HG03039 (cell line): ENCODE measurements at regions not wholly inside any gene's neighbourhood (a gene's known extent, or its start where the extent isn't known, plus 50 kb on each side); places are given as distances from the start of the nearest gene placed in this dataset.
"Not testable (repeated sequence)": the region's sequence is repeated elsewhere in the genome, so short reads cannot be mapped to it uniquely, and the experiment has no call there.

Source experiments
- ATAC-seq: cut with Tn5 transposase; IDR thresholded peaks from one replicate; pipeline ENCODE4 v1.9.1; 2021; ENCODE audit warnings: mild to moderate bottlenecking, moderate library complexity; ENCODE audit not compliant: unreplicated experiment

DNA sequence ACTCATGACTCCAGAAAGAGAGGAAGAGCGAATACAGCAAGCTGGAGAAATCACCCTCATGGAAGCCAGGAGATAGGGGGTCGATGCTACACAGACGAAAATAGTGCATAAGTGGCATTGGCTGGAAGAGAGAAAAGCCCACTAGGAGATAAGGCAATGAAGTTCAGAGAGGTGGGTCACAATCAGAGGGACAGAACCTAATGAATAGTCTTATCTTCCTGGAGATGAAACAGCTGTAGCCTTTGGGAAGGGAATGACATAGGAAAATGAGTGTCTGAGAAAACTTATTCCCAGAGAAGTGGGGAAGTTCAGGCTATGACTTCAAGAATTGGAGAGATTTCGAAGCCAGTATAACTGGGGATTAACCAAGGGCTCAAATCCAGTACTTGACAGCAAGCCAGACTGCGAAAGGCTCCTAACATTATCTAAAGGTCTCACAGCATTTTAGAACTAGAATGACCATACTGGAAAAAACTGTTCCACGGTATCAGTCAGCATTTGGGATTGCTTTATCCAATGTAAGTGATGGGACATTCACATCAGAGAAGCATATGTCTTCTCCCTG is 211.1 kb downstream of the ZNF365 start:
- no peak for ATAC-seq

DNA sequence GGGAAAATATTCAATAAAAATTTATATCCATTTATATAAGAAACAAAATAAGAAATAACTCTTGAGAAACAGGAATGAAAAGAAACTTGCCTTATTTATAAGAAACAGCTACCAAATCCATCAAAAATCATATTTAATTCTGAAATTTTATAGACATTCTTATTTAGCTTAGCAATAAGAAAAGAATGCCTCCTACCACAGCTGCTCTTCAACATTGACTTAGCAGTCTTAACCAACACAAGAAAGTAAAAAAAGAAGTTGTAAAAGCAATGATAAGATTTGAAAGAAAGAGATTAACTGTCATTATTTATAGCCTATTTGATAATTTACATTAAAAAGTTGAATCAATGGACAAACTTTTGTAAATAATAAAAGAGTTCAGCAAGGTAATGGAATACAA is 212.8 kb downstream of the ZNF365 start:
- no peak for ATAC-seq

DNA sequence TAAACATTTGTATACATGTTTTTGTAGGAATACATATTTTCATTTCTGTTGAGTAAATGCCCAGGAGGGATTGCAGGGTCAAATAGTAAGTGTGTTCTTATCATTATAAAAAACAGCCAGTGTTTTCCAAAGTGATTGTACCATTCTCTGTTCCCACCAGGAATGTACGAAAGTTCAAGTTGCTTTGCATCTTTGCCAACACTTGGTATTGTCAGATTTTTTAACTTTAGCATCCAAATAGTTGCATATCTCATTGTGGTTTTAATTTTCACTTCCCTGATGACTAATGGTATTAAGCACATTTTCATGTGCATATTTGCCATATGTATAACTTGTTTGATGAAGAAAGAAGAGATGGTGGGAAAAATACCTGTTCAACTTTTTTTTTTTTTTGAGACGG is 213.9 kb downstream of the ZNF365 start:
- ATAC-seq = no peak

DNA sequence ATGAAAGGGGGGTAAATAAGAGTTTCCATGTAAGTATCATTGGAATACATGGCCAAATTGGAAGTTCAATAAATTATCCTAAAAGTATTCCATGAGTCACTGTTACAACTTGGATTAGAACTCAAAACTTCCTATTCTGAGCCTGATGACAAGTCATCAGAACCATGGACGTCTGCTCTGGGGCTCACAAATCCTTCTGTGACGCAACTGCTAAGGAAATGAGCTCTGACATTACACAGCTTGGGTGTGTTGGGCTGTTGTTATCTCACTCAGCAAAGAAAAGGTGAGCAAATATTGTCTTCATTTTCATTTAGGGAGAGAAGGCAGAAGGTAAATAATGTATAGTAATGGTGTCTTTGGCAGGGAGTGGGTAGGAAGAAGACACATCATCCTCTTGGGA is 214.8 kb upstream of the ADO start:
- no peak for ATAC-seq

DNA sequence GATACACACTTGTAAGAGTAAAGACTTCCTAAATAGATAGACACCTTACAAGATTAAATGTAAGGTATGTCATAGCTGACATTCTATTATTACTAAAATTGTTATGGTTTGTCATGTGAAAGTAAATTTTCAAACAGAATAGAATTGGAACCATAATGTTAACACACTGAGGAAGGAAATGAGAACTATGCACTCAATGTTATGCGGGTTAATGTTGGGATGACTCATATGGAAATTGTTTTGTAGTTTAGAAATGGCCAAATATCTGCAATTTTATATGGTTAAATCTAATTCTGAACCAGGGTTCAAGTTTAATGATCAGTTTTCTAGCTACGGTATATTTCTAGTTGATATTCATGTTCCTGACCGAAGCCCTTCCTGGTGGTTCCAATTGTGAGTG is 214.2 kb upstream of the ADO start:
- ATAC-seq = no peak

DNA sequence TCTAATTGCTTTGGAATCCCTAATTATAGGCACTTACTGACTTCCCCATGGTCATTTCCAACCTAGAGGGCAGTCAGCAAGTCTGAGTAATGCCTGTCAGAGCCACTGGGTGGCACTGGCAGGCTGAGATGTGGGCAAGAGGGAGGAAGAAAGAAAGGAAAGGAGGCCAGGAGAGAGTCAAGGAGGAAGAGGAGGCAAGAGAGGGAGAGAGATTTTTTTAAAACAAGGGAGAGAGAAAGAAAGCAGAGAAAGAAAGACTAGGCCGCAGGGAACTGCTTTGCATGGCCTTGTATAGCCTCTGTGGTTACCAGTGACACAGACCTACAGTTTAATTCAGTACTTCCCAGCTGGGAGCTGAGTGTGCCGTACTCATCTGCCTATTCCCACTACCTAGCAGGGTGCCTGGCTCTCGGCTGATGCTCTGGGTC is 210.4 kb upstream of the ADO start:
- peak; percentile 64 for ATAC-seq

DNA sequence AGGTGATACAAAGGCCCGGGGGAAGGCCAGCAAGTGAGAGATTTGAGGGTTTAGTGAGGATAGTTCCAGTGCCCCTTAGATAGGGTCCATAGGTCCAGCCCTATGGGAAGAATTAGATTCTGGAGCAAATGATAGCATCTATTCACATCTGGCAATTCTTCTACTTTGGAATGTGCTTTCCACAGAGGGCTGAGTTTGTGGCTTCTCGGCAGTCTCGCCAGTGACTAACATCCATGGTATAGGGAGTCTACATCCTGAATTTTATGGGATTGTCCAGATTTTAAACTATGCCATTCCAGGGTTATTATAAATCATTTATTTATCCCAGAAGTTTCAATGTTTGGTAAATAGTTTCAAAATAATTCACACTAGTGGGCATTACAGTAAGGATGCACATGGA is 207.3 kb upstream of the ADO start:
- no peak for ATAC-seq

DNA sequence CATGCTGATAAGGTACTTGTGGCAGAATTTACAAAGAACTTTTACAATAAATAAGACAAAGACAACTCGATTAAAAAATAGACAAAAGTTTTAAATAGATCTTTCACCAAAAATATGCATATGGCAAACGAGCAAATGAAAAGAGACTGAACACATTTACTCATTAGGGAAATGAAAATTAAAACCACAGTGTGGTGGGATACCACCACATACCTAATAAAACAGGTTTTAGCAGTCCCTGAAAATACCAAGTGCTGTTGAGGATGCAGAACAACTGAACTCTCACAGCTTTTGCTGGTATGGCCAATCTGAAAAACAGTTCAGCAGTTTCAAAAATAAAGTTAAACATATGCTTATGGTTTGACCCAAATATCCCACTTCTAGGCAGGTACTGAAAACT is 205.4 kb upstream of the ADO start:
- ATAC-seq = no peak

DNA sequence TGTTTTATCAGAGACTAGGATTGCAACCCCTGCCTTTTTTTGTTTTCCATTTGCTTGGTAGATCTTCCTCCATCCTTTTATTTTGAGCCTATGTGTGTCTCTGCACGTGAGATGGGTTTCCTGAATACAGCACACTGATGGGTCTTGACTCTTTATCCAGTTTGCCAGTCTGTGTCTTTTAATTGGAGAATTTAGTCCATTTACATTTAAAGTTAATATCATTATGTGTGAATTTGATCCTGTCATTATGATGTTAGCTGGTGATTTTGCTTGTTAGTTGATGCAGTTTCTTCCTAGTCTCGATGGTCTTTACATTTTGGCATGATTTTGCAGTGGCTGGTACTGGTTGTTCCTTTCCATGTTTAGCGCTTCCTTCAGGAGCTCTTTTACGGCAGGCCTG is 198.0 kb upstream of the ADO start:
- not testable (repeated sequence) for ATAC-seq

DNA sequence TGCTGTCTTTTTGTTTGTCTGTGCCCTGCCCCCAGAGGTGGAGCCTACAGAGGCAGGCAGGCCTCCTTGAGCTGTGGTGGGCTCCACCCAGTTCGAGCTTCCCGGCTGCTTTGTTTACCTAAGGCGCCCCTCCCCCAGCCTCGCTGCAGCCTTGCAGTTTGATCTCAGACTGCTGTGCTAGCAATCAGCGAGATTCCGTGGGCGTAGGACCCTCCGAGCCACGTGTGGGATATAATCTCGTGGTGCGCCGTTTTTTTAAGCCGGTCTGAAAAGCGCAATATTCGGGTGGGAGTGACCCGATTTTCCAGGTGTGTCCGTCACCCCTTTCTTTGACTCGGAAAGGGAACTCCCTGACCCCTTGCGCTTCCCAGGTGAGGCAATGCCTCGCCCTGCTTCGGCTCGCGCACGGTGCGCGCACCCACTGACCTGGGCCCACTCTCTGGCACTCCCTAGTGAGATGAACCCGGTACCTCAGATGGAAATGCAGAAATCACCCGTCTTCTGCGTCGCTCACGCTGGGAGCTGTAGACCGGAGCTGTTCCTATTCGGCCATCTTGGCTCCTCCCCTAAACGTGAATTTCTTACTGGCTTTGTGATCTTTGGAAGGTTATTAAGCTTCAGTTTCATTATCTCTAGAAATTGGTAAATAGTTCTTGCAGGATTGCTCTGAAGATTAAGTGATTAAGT is 196.2 kb upstream of the ADO start:
- ATAC-seq = not testable (repeated sequence)

DNA sequence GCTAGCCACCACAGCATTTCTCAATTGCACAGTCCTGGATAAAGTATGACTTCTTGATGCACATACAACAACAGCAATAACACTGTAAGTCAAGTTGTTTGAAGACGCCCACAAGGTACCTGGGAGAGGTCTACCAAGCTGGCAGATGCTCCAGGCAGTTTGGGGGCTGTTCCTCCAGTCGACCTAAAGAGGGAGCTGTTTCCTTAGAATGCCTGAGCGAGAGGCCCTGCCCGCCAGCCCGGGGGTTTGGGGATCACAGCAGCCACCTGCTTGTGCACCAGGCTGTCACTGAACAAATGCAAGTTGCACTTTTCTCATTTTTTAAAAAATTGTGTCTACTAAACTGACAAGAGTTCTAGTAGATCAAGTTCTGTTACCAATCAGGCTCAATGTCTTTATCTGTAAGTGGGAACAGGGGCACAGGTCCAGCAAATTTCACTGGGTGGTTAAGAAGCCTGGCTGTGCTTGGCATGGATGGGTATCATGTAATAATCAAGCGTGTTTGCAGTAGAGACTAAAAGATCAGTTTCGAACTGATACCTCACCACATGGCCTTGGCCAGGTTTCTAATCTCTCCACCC is 193.8 kb upstream of the ADO start:
- no peak for ATAC-seq

DNA sequence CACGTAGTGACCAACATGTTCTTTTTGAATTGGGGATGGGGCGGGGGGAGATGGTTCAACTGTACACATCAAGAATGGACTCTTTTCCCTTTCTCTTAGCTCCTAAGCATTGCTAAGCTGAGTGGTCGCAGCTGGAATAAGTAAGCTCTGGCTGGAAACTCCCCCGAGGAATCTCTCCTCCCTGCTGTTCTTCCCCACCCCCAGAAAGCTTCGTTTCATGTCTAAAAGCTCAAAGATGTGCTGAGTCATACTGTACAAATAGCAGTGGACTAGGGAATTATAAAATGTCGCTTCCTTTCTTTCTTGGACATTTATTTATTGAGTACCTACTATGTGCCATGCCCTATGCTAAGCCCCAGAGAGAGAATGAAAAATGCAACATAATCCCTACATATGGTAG is 191.1 kb upstream of the ADO start:
- ATAC-seq = no peak

DNA sequence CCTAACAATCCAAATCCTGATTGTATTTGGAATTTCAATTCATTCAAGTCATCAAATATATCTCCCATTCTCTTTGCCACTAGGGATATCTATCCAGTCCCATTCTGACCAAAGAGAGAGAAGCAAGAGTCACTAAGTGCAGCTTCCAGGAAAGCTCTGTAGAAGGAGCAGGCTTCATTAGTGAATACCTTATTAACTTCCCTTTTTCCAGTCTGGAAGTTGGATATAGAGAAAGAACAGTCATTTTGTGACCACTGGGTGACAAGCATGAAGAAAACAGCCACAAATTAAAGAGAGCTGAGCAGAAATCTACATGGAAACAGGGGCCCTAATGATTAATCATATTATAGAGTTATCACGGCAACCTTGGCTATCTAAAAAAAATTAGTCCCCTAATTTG is 190.7 kb upstream of the ADO start:
- no peak for ATAC-seq

DNA sequence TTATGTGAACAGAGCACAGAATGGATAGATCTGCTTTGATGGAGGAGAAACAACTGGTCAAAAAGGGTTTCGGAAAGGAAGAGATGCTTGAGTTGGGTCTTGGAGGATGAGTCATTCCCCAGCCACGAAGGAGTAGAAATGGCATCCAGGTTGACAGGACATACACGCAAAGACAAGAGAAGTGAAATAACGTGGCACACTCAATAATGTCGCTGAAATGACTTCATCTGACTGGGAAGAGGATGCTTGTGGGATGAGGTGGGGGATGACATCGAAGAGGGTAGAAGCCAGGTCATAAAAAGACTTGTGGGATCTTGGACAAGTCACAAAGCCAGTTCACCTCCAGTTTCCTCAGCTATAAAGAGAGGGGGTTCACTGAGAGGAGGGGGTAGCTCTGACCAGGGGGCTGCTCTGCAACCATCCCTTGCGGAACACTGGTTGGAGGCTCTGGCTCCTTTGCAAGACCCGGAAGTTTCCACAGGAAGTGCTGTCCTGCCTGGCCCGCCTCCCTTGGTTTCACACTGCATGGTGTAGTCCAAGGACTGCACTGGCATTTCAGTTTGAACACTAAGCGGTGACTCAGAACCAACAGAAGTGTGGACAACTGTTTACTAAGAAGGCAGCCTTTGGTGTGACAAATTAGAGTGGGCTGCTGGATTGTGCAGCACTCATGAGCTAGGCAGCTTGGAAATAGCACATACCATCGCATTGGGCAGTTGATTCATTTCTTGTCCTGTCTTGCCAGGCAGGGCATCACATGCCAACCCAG is 189.9 kb upstream of the ADO start:
- peak; percentile 46 for ATAC-seq

DNA sequence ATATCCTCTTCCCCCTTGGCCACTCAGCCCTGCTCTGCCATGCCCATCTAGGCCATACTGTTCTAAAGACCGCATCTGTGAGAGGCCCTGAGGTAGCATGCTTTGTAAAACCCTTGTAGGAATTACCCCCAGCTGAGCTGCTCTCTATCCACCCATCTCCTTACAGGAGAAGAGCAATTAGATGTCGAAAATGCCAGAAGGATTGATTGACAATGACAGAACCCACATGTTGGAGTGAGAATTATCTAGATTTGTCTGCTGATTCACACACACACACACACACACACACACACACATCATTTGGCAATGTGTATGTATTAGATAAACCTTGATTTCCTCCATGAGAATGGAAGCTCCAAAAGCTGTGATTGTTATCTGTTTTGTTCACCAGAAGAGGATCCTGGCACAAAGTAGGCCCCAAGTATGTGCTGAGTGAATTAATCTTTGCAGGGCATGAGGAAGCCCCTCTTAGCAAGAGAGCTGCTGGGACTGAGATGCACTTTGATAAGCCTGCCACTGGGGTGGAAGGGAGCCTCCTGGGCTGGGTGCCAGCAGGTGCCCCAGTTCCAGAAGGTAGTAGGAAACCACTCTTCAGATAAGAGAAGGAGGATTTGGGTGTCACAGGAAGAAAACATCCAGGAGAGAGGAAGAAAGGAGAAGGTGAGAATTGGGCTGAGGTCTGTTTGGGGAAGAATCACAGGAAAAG is 187.5 kb upstream of the ADO start:
- no peak for ATAC-seq

DNA sequence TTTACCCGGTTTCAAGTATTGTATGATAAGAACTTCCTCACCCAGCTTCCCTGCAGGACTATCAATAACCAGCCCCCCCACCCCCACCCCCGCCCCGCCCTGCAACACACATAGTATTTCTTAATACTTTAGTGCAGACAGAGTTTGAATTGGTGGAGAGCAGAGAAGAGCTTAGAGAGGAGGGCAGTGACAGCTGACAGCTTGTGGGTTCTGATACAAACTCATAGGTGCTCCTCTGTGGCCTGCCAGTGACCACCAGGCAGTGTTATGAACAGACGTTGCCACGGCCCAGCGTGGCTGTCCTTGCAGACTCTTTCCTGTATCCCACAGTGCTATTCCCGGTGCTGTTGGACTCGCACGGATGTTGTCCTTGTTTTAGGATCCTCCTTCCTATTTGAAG is 186.9 kb upstream of the ADO start:
- no peak for ATAC-seq

DNA sequence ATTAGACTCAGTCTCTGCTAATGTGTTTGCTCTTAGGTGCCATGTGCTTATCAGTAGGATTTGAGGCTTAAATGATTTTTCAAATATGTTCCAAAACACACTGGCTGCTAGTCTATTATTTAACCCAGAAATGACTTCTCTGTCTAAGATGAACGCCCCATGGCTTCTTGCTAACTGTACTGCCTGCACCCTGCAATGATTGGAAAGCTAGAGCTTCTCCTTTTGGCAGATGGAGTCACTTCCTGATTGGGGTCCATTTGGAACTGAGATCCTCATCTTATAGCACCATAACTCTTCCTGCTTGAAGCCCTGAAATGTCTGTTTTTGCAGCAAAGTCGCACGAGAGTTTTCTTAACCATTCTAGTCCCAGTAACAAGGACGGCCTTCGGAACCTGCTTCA is 186.5 kb upstream of the ADO start:
- ATAC-seq = no peak

DNA sequence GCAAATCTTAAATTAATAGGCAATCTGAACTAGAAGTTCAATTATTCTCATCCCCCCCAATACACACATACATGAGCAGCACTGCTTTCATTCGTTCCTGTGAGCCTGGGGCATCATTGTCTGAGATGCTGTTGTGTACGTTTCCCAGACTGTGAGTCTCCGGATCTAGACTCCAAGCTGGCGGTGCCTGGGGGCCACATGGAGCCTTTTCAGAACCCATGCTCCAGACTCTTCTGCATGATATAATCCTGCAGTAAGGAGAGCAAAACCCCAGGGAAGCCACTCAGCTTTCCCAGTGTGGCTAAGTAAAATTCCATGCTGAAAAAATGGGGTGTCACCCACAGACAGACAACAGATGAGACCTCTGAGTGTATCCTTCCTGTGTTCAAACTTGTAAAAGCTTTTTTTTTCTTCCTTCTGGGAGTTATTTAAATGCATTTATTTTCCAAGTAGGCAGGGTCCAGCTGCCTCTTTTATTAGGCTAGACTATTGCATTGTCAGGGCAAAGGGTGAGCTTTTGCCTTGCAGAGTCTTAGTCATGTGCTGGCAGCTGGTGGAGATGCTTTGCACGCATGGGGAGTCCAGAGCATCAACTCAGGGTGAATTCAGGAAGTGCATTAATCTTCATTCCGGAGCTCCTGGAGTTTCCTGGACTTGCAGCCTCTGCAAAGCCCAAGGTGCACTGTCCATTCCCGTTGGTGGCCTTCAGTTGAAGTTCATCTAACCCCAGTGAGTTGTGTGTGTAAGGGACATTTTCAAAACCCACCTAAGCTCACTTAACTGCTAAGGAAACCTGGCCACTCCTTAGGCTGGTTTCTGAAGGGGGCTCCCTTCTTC is 185.7 kb upstream of the ADO start:
- no peak for ATAC-seq

DNA sequence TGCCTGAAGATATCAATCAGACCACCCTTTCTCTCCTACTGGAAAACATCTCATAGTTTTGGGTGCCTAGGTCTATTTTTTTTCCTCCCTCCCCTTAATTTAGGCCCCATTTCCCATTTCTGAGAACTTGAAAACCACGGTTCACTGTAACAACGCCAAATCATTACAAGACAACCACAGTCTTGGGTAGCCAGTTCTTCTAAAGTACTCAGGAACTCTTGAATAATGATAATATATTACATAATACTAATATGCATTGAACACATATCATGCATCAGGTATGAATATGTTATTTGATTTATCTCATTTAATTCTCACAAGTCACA is 185.1 kb upstream of the ADO start:
- no peak for ATAC-seq

DNA sequence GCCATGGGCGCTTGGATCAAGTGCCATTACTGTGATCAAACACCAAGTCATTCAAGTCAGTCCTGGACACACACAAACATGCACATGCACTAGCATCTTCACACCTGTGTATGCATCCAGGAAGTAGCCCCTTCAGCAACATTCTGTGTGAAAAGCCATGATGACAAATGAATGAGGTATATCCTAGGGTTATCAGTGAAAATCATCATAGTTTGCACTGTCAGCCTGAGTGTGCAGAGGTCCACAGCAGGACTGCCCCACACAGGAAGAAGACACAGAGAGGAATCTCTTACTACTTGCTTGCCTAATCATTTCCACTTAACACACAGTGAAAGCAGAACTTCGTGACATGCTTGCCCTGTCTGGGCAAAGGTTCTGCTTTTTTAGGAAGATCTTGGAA is 184.0 kb upstream of the ADO start:
- no peak for ATAC-seq

DNA sequence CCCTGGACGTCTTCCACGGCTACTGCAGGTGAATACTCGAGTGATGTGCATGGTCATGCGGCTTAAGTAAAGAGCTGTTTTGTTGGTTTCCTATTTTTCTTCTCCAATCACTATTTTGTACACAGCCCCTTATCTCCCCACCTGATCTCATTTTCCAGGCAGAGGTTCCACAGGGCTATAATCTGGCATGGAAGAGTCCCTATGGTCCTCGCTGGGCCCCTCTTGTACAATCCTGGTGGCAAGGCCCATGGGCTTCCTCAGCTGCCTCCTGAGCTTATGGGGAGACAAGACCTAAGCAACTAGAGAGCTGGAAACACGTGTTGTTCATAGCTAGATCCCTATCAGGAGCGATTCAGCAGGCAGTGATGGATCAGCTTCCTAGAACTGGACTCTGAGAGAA is 181.3 kb upstream of the ADO start:
- ATAC-seq = no peak
